ENCODE measurements at regions not wholly inside any gene's neighbourhood (a gene's known extent, or its start where the extent isn't known, plus 50 kb on each side); places are given as distances from the start of the nearest gene placed in this dataset.
"Not testable (repeated sequence)": the region's sequence is repeated elsewhere in the genome, so short reads cannot be mapped to it uniquely, and the experiment has no call there.

- DNase-seq = no peak
Observed at GRCh38 chr5:91499943-91500531, 116.9 kb upstream of the ARRDC3 start.

- no peak for DNase-seq
Observed at GRCh38 chr5:91495699-91496098, 112.6 kb upstream of the ARRDC3 start.

GRCh38 chr5:91494447-91494996 is 111.4 kb upstream of the ARRDC3 start:
- no peak for DNase-seq

GRCh38 chr5:91493086-91493485 is 110.0 kb upstream of the ARRDC3 start:
- DNase-seq = no peak

GRCh38 chr5:91491229-91491628 is 108.1 kb upstream of the ARRDC3 start:
- DNase-seq = no peak

GRCh38 chr5:91490316-91490715 is 107.2 kb upstream of the ARRDC3 start:
- no peak for DNase-seq

GRCh38 chr5:91487420-91487819 is 104.3 kb upstream of the ARRDC3 start:
- DNase-seq = no peak

- DNase-seq = no peak
Observed at GRCh38 chr5:91486638-91487037, 103.5 kb upstream of the ARRDC3 start.

- DNase-seq = no peak
Observed at GRCh38 chr5:91484662-91485061, 101.5 kb upstream of the ARRDC3 start.

- DNase-seq = not testable (repeated sequence)
Observed at GRCh38 chr5:91479376-91479775, 96.3 kb upstream of the ARRDC3 start.

GRCh38 chr5:91478096-91478495 is 95.0 kb upstream of the ARRDC3 start:
- no peak for DNase-seq

- no peak for DNase-seq
Observed at GRCh38 chr5:91477408-91477807, 94.3 kb upstream of the ARRDC3 start.

- DNase-seq = no peak
Observed at GRCh38 chr5:91474201-91474600, 91.1 kb upstream of the ARRDC3 start.

GRCh38 chr5:91472631-91473030 is 89.5 kb upstream of the ARRDC3 start:
- DNase-seq = no peak

- DNase-seq = no peak
Observed at GRCh38 chr5:91469517-91470165, 86.5 kb upstream of the ARRDC3 start.

- no peak for DNase-seq
Observed at GRCh38 chr5:91468651-91469422, 85.7 kb upstream of the ARRDC3 start.

- no peak for DNase-seq
Observed at GRCh38 chr5:91464886-91465646, 81.9 kb upstream of the ARRDC3 start.

GRCh38 chr5:91457681-91458058 is 74.6 kb upstream of the ARRDC3 start:
- no peak for DNase-seq

- DNase-seq = no peak
Observed at GRCh38 chr5:91456928-91457680, 74.0 kb upstream of the ARRDC3 start.

- no peak for DNase-seq
Observed at GRCh38 chr5:91449083-91449482, 66.0 kb upstream of the ARRDC3 start.

GRCh38 chr5:91448079-91448478 is 65.0 kb upstream of the ARRDC3 start:
- DNase-seq = not testable (repeated sequence)

- not testable (repeated sequence) for DNase-seq
Observed at GRCh38 chr5:91446880-91447279, 63.8 kb upstream of the ARRDC3 start.
